HG02870 (cell line): ENCODE measurements at regions not wholly inside any gene's neighbourhood (a gene's known extent, or its start where the extent isn't known, plus 50 kb on each side); places are given as distances from the start of the nearest gene placed in this dataset.

ENCODE experiments used
- ATAC-seq: cut with Tn5 transposase; IDR thresholded peaks from one replicate; pipeline ENCODE4 v1.9.1; 2021; ENCODE audit warnings: mild to moderate bottlenecking, moderate library complexity; ENCODE audit not compliant: unreplicated experiment

DNA sequence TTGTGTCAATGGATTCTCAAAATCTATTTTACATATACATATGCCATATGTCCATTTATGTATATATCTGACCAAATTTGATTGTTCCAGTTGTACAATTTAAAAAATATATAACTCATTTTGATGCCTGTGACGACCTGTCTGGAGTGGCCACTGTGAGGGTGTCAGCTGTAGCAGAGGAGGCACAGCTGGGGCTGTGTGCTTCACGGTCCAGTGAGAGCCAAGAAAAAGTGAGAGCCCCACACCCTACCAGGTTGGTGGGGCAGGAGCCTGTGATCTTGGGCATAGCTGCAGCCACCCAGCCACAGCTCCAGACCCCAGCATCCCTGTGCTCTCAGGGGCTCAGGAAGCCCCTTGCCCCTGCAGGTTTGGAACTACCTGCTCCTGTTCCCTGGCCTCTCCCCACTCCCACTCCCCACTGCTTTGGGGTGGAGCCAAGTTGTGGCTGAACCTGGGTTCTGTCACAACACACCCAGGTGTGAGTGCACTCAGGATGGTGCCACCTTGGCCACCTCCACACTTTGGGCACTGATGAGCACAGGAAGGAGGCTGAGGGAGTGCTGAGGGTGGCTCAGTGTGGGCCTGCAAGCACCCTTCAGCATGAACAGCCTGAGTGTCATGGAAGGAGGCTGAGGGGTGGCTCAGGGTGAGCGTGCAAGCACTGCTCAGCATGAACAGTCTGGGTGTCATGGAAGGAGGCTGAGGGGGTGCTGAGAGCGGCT is 161.1 kb upstream of the ROBO1 start:
- ATAC-seq: no peak

DNA sequence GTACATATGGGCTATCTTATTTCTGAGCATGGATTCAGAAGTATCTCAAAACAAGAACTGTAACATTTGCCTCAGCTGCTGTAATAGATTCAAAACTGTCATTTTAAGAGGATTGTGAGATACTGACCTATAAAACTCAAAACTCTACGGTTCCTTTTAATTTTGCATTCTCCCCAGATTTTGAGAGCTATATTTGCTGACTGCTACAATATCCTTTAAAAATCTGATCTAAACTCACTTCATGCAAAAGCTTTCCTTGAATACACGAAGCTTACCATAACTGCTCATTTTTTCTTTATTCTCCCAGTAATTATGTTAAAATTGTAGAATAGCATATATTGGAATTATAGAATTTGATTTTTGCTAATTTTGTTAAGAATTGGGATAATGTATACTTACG is 158.7 kb upstream of the ROBO1 start:
- no peak for ATAC-seq

DNA sequence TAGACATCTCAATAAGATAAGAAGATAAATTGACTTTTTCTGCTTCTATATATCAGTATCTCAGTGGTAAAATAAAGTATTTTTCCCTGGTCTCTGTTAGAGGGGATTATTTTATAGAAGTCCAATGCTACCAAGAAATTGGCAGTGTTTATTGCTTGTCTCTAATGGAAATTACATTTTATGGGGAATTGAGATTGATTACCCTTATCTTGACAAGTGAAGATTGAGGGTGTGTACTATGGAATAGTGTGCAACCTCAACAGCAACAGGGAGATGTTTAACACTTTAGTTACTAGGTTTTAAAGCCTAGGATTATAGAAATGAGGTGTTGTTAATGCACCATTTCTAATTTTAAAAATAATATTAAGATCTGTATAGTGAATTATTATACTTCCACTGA is 154.8 kb upstream of the ROBO1 start:
- no peak for ATAC-seq

DNA sequence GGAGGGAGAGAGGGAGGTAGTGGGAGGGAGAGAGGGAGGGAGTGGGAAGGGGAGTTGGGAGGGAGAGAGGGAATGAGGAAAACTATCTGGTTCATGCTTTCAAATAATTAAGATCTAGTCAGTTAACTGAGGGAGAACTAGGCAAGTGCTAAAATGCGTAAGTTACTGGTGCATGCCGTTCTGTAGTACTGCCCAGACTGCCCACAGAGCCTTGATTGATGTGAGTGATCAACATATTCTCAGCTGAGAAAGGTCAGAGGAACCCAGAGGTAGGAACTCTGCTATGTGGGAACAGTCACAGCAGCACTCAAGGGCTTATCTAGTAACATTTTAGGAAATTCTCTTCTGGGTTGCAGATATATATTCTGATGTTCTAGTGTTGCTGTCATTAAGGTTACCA is 149.8 kb upstream of the ROBO1 start:
- no peak for ATAC-seq

DNA sequence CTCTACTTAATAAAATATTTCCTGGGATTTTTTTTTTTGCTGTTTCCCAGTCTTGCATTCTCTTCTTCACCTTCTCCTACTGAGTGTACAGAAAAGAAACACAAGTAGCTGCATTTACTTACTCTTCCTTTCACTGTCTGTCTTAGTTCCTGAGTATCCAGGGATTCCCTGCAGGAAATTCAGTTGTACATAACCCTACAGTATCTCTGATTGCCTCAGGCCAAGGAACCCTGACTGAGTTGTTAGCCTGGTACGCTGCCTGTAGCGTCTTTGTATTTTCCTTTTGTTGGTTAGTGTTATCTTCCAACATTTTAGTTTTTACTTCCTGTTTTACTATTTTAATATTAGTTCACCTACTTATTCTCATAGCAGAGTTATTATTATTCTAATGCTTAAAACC is 142.5 kb upstream of the ROBO1 start:
- ATAC-seq: no peak

DNA sequence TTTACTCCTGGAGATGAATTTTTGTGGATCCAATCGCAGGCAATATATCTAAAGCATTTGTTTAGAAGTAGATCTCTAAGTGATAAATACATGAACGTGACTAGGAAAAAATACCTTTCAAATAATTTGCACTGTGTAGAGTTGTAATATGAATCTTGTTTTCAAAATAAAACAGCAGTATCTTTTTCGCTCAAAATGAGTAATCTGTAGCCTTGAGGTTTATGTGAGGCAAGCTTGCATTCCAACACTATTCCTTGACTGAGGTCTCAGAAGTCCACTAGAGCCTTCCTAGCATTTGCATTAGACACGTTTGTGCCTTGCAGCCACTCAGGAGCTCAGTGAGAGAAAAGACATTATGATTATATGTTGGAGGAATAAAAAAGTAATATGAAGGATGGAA is 138.3 kb upstream of the ROBO1 start:
- ATAC-seq: no peak

DNA sequence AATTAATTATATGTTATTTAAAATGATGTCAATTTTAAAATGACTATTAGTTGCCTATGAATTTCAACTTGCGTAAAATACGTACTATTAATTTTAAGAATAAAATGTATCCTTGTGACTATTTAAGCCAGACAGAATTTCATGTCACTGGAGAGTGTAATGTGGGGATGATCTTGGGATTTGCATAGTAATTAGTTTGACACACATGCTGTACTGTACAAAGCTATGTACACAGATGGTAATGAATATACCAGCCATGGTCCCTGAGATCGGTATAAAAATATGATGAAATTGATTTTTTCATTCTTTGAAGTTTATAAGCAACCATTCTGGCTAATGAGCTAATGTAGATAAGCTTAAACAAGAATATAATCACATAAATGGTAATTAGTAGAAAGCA is 134.4 kb upstream of the ROBO1 start:
- no peak for ATAC-seq

DNA sequence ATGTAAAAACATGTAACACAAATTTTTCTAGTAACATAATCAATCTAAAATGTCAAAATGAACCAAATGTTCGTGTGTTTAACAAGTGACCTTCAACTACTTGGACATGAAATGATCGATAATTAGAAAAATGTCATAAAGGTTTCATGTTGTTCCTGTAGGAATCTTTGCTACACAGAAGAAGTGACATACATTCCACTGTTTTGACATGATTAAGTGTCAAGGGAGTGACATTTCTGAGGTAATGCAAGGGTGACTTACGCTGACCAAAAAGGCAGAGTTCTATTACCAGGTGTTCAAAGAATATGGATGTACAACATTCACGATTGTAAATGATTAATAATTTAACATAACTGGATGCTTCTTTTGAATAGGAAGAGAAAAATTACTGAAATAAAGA is 131.1 kb upstream of the ROBO1 start:
- ATAC-seq: no peak

DNA sequence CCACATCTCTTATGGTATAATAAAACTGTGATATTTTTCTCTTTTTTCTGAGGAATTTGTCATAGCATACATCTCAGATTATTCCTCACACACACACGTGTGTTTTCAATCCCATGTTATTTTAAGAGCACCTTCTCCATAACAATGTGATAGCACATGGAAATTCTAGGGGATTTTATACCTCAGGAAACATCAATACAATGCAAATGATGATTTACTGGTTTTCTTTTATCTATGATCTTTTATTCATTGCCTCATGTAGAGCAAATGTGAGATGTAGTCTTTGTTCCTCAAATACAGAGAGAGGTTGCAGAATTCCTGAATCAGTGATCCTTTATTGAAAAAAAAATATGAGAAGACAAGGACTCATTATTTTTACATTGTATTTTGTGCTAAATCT is 128.3 kb upstream of the ROBO1 start:
- no peak for ATAC-seq

DNA sequence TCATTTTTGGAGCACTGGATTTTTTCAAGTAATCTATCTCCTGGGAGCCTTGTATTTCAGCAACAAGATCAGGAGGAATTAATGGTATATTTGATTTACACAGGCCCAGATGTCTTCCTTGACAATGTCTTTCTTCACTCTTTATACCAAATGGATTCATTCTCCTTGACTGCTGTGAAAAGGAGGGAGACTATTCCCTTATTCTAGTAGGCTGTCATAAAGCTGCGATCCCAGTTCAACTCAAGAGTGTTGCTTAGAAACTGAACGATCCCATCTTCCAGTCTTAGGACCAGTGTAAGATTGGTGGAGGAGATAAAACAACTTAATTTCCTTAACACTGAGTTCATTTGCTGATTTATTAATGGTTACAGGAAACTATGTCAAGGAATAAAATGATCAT is 119.4 kb upstream of the ROBO1 start:
- no peak for ATAC-seq

DNA sequence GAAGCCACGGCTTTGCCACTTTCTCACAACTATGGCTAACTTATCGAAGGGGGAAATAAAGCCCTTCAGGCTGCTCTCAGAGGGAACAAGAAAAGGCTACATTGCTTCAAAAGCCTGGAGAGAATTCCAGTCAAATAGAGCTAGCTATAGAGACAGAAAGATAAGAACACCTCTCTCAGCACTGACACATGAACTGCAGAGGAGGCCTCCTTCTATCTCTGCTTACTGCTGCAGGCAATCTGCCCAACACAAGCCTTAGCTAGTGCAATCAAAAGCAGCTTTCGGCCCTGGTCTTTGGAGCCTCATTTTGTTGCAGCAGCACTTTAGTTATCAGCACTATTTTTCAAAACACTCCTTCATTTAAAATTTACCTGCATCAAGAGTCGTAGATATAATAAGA is 118.4 kb upstream of the ROBO1 start:
- ATAC-seq: no peak

DNA sequence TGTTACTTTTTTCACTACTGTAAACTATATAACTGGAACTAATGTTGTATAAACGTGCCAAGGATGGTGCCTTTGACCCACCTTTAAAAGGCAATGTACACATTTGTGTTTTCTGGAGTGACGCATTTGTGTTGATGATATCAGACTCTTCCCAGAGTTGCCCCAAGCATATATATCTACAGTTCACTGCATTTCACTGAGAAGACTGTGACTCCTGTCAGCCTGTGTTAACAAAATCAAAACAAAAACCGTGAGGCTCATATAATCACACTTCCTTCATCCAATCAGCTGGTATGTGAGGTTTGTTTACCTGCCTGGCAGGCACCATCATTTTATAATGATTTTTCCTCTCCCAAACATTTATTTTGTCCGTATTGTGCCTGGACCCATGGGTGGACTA is 117.6 kb upstream of the ROBO1 start:
- ATAC-seq: no peak

DNA sequence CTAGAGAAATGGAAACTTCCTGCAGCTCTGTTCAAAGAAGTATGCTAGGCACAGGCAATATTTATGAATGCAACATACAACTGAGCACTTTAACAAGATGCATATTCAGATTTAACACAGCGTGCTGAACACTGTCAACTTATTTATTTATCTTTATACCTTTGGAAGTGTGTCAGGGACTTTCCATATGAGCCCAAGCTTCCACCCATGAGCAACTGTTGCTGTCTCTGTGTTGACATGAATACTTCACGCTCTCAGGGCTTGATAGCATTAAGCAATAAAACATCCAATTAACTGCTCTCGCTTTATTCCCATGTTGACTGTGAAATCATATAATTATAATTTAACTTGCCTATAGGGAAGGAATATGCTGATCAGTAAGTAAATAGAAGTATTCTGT is 116.6 kb upstream of the ROBO1 start:
- ATAC-seq: no peak

DNA sequence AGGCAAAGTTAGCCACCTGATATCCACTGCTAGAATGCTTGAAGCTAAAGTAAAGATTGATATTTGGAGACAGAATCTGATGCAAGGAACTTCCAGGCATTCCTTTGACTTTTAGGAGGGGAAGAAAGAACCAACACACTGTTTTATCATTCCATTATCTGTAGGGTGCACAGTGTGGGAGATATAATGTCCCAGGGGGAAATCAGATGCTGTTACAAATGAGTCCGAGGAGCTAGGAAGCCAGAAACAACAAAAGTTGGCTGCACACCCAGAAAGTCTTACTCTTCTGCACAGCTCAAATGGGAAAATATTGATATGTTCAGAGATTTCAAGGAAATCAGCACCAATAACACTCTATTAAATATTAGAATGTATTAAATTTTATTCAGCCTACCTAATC is 113.6 kb upstream of the ROBO1 start:
- ATAC-seq: no peak

DNA sequence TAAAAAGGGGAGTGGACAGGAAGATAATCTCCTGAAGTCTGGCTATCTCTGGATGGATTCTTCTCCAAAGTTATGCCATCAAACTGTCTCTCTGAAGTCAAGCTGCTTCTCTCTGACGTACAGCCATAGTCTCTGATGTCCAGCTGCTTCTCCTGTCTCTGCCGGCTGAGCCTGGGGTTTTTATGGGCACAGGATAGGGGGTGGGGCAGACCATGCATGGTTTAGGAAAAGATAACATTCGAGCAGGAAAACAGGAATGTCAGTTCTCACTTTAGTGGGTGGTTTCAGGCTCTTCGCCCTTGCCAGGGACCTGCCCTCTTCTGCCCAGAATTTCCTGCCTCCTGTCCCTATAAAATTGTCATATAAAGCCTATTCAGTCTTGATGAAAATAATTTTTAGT is 110.9 kb upstream of the ROBO1 start:
- ATAC-seq: no peak

DNA sequence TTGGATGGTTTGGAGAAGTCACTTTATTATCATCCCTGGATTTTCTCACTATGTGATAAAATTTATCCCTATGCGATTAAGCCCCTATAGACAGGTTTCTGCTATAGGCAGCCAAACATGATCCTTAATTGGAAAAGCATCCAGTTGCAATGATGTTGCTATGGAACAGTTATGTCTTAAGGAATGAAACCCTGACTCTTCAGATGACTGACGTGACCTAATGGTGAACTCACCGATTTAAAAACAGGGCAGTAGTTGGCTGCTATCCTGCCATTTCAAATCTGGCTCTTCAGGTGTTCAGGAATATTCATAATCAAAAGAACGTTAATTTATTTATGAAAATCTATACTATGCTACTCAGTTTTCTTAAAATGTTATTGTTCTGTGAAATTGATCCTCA is 106.8 kb upstream of the ROBO1 start:
- no peak for ATAC-seq

DNA sequence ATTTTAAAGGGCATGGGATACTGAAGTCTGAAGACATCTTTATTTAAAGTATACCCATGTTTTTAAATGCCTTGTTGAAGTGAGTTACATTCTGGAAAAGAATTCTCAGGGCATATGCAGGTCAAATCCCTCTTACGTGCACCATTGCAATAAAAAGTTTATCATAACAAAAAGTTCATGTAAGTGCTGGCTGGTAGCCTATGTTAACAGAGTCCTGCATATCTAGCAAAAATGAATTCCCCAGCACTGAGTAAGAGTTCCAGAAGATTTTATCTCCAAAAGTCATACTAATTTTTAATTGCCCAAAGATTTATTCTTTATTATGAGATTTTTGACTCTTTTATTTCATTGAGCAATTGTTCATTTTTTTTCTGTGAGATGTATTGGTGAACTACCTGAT is 104.7 kb upstream of the ROBO1 start:
- no peak for ATAC-seq

DNA sequence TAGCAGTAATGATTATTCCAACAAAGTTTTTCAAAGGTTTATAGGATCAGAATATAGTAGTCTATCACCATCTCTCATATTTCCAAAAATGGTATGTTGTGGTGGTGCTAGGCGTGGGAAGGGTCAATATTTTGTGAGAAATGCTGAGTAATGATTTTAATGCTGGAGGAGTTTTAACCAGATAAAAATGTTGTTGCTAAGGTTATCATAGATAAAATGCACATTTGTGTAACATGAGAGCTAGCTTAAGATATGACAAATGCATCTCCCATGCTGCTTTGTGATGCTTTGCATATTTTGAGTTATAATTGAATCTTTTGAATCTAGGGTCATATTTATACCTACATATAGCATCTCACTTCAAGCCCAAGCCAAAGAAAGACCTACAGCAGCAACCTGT is 103.9 kb upstream of the ROBO1 start:
- no peak for ATAC-seq

DNA sequence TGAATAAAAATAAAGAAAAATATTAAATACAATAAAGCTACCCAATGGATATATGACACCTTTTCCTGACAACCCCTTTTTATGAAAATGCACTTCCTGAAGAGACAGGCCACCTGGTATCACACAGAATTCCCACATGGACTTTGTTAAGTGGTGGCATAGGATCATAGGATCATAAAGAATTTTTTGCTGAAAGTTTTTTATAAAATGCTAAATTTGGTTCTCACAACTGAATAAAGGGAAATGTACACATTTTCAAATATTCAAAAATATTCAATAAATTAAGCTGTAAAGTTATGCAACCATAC is 102.5 kb upstream of the ROBO1 start:
- no peak for ATAC-seq

DNA sequence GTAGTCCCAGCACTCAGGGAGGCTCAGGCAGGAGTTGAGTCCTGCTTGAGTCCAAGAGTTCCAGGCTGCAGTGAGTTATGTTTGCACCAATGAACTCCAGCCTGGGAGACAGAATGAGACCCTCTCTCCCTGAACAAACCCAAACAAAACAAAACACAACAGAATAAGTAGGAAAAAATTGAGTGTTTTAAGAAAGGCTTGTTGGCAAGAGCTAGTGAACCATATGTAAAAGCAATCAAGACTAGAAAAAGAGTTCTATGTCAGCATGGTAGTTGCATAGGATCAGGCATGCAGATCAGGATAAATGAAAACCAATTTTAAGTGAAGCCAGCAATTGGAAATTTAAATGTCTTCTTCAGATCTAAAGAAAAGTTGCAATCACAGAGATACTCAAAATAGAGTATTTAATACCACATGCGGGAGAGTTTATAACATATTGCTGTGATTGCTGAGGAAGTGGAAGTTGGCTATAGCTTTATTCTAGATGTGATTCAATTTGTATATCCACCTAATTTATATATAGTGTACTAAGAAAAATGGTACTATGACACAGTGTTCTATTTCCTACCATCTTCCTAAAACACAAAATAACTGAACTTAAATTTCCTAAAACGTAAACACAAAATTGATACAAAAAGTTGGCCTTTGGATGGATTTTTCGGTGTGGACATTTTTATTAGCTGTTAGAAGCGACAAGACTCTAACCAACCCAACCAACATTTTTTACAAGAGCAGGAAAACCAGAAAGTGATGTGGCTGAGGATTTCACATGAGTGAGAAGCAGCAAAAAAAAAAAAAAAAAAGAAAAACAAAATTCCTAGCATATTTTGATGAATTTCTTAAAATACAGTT is 101.9 kb upstream of the ROBO1 start:
- no peak for ATAC-seq

DNA sequence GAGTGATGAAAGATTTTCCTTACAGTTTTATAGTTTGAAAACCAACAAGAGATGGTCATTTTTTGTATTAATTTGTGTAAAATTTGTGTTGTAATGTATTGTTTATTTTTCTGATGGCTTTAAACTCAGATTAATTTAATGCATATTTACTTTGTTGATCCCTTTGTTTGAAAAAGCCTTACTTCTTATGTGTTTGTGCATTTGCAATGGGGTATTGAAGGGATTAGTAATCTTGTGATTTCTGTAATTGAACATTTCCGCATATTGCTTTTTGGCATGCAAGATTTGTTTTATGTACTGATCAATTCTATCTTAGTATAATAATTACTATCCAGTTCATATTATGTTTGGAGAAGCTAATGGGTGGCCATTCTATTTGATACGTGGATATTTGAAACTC is 98.4 kb upstream of the ROBO1 start:
- ATAC-seq: no peak

DNA sequence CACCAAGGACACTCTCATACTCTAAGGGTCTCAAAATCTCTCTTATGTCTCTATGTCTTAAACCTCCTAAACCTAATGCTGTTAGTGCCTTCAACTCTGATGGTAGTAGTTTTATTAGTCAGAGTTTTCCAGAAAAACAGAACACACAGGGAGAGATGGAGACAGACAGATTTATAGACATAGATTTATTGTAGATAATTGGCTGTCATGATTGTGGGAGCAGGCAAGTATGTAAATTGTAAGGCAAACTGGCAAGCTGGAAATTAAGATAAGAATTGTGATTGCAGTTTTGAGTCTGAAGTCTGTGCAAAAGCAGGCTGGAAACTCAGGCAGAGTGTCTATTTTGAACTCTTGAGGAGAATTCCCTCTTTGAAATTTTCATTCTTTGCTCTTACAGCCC is 96.3 kb upstream of the ROBO1 start:
- no peak for ATAC-seq

DNA sequence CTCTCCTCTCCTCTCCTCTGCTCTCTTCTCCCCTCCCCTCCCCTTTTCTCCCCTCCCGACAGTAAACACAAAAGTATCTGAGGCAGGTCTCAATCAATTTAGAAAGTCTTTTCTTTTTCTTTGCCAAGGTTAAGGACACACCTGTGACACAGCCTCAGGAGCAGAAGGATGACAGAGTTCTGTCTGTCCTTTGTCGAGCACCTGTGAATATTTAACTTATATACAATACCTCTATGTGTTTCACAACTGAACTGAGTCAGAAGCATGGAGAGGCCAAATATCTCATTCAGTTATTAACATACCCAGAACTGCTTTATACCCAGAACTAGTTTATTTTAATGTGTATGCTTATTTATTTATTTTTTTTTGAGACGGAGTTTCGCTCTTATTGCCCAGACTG is 81.1 kb upstream of the ROBO1 start:
- no peak for ATAC-seq
